Testis (tissue), 2 donors: ENCODE measurements at regions not wholly inside any gene's neighbourhood (a gene's known extent, or its start where the extent isn't known, plus 50 kb on each side); places are given as distances from the start of the nearest gene placed in this dataset.

Source experiments
- POLR2A ChIP-seq: fragments of 450-650 bp; IDR thresholded peaks from one replicate; pipeline ENCODE4 v1.6.1; 2017; ENCODE audit warnings: antibody characterized with exemption, mild to moderate bottlenecking, moderate library complexity
- TF ChIP-seq, protein P1 (sequence below), 3 experiments: fragments of 450-650 bp in 2 of 3; fragments of 200-600 bp in 1 of 3; sonication (generic) in 1 of 3; IDR thresholded peaks; one replicate each; pipeline ENCODE4 v1.5.1; 2016 to 2019; ENCODE audit warnings: antibody characterized with exemption in 3 of 3, mild to moderate bottlenecking in 2 of 3, moderate library complexity in 1 of 3

DNA sequence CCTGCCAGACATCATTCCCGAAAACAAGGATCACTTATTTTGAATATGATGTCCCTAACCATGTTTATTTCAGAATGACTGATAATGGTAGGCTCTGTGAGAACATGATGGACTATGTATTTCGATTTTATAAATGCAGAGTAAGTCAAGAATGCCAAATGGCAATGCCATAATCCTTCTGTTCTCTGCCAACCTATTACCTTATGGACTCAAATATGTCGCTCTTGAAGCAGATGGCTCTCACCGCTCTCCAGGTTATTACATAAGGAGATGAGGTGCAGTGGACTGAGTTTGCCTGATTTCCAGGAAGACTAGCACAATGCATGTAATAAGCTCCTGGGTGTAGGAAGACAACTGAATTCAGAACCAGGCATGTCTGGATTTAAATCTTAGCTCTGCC is 227.2 kb downstream of the BTG1 start:
- TF ChIP-seq, protein P1, sequence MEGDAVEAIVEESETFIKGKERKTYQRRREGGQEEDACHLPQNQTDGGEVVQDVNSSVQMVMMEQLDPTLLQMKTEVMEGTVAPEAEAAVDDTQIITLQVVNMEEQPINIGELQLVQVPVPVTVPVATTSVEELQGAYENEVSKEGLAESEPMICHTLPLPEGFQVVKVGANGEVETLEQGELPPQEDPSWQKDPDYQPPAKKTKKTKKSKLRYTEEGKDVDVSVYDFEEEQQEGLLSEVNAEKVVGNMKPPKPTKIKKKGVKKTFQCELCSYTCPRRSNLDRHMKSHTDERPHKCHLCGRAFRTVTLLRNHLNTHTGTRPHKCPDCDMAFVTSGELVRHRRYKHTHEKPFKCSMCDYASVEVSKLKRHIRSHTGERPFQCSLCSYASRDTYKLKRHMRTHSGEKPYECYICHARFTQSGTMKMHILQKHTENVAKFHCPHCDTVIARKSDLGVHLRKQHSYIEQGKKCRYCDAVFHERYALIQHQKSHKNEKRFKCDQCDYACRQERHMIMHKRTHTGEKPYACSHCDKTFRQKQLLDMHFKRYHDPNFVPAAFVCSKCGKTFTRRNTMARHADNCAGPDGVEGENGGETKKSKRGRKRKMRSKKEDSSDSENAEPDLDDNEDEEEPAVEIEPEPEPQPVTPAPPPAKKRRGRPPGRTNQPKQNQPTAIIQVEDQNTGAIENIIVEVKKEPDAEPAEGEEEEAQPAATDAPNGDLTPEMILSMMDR (IDR thresholded peaks at IDR 0.05), result no peak
- TF ChIP-seq POLR2A, result no peak
